ENCODE measurements at regions not wholly inside any gene's neighbourhood (a gene's known extent, or its start where the extent isn't known, plus 50 kb on each side); places are given as distances from the start of the nearest gene placed in this dataset.

GRCh38 chr12:19064713-19065112 lies 64.8 kb upstream of the PLEKHA5 start:
- TF ChIP-seq CTCF (IDR thresholded peaks at IDR 0.05) (no peak), EP300 (IDR thresholded peaks at IDR 0.05) (no peak), POLR2A (IDR thresholded peaks at IDR 0.05) (no peak), POLR2AphosphoS5 (IDR thresholded peaks at IDR 0.05) (no peak)

GRCh38 chr12:19065223-19065622 lies 64.3 kb upstream of the PLEKHA5 start:
- DNase-seq: no peak
- Histone ChIP-seq H3K36me3 (no peaks in the 10 kb centered on the region), H3K27me3 (no peaks in the 10 kb centered on the region), H3K4me1 (peaks cover 0 to 18% (median 11%) of the 10 kb centered on the region in 4 donors), H3K27ac (no peak overlapping the region), H3K4me3 (no peak overlapping the region), H3K9me3 (no peaks in the 10 kb centered on the region)
- TF ChIP-seq POLR2A (IDR thresholded peaks at IDR 0.05) (no peak), CTCF (IDR thresholded peaks at IDR 0.05) (no peak), POLR2AphosphoS5 (IDR thresholded peaks at IDR 0.05) (no peak), EP300 (IDR thresholded peaks at IDR 0.05) (no peak)
- intact Hi-C loops (cut with DNase I; ENCODE audit: low total_unique reads): no loop called here
- WGBS, 5 donors: 33 to 54% (median 46%) methylated on average over 2 of the region's 2 CpGs

More at GRCh38 chr12:19064713-19065112, 64.8 kb upstream of the PLEKHA5 start:
- no peak overlapping the region for H3K27ac ChIP-seq
- no peaks in the 10 kb centered on the region for H3K36me3 ChIP-seq
- no peak overlapping the region for H3K4me3 ChIP-seq
- H3K4me1 ChIP-seq: peaks cover 0 to 18% (median 11%) of the 10 kb centered on the region in 4 donors
- no peaks in the 10 kb centered on the region for H3K27me3 ChIP-seq
- H3K9me3 ChIP-seq: no peaks in the 10 kb centered on the region
- 45 to 58% (median 46%) methylated on average over 2 of the region's 2 CpGs for WGBS, 5 donors
- intact Hi-C loops (cut with DNase I; ENCODE audit: low total_unique reads): no loop called here
- no peak for DNase-seq

- TF ChIP-seq CTCF (IDR thresholded peaks at IDR 0.05) (no peak), EP300 (IDR thresholded peaks at IDR 0.05) (no peak), POLR2AphosphoS5 (IDR thresholded peaks at IDR 0.05) (no peak), POLR2A (IDR thresholded peaks at IDR 0.05) (no peak)
- intact Hi-C loops (cut with DNase I; ENCODE audit: low total_unique reads): no loop called here
- H3K4me1 ChIP-seq: peaks cover 0 to 18% (median 11%) of the 10 kb centered on the region in 4 donors
- DNase-seq: no peak
- 45 to 61% (median 50%) methylated on average over 1 of the region's 1 CpG for WGBS, 5 donors
- no peaks in the 10 kb centered on the region for H3K36me3 ChIP-seq
- no peaks in the 10 kb centered on the region for H3K9me3 ChIP-seq
- no peaks in the 10 kb centered on the region for H3K27me3 ChIP-seq
- H3K4me3 ChIP-seq: no peak overlapping the region
- H3K27ac ChIP-seq: no peak overlapping the region
Measured at GRCh38 chr12:19065871-19066270, 63.7 kb upstream of the PLEKHA5 start.

GRCh38 chr12:19066475-19067001 lies 63.0 kb upstream of the PLEKHA5 start:
- peaks cover 0 to 18% (median 11%) of the 10 kb centered on the region in 4 donors for H3K4me1 ChIP-seq
- DNase-seq: peak in 1 of 2 donors; percentile 62
- H3K27ac ChIP-seq: no peak overlapping the region
- 17 to 35% (median 27%) methylated on average over 3 of the region's 3 CpGs for WGBS, 5 donors
- H3K9me3 ChIP-seq: no peaks in the 10 kb centered on the region
- no peaks in the 10 kb centered on the region for H3K27me3 ChIP-seq
- no peak overlapping the region for H3K4me3 ChIP-seq
- TF ChIP-seq POLR2AphosphoS5 (IDR thresholded peaks at IDR 0.05): no peak
- no peak for TF ChIP-seq EP300 (IDR thresholded peaks at IDR 0.05)
- TF ChIP-seq POLR2A (IDR thresholded peaks at IDR 0.05): no peak
- TF ChIP-seq CTCF (IDR thresholded peaks at IDR 0.05): no peak
- no peaks in the 10 kb centered on the region for H3K36me3 ChIP-seq
- intact Hi-C loops (cut with DNase I; ENCODE audit: low total_unique reads): no loop called here

Data from stomach (tissue), 8 donors.